GM23338 (cell line): ENCODE measurements at regions not wholly inside any gene's neighbourhood (a gene's known extent, or its start where the extent isn't known, plus 50 kb on each side); places are given as distances from the start of the nearest gene placed in this dataset.

Source experiments
- ATAC-seq: fragments of 200-7000 bp; cut with Tn5 transposase; 3 replicates; pipeline ENCODE4 v1.9.1; 2020
- DNase-seq: peaks from one replicate; pipeline ENCODE4 v3.0.0-alpha.2; 2015; ENCODE audit warnings: low spot score
- H2AFZ ChIP-seq: fragments of 200-600 bp; sonication (generic); 2 replicates; pipeline ENCODE4 v1.8.0; 2016; ENCODE audit warnings: antibody characterized with exemption, mild to moderate bottlenecking, moderate library complexity
- H3F3A ChIP-seq: fragments of 200-600 bp; sonication (generic); replicated peaks from 2 replicates; pipeline ENCODE4 v1.8.0; 2017; ENCODE audit warnings: antibody characterized with exemption, mixed run types, low read depth
- H3K27ac ChIP-seq: fragments of 200-600 bp; sonication (generic); 2 replicates; pipeline ENCODE4 v1.6.1; 2016; ENCODE audit warnings: low read depth
- H3K27me3 ChIP-seq: fragments of 200-600 bp; sonication (generic); 2 replicates; pipeline ENCODE4 v1.8.0; 2016; ENCODE audit warnings: mild to moderate bottlenecking, mixed run types, moderate library complexity; ENCODE audit not compliant: insufficient read depth
- H3K36me3 ChIP-seq: fragments of 200-600 bp; sonication (generic); 2 replicates; pipeline ENCODE4 v1.8.0; 2016; ENCODE audit warnings: mild to moderate bottlenecking; ENCODE audit not compliant: insufficient read depth
- H3K4me1 ChIP-seq: fragments of 200-600 bp; sonication (generic); 2 replicates; pipeline ENCODE4 v1.8.0; 2016; ENCODE audit warnings: mild to moderate bottlenecking, moderate library complexity; ENCODE audit not compliant: insufficient read depth
- H3K4me2 ChIP-seq: fragments of 200-600 bp; sonication (generic); 2 replicates; pipeline ENCODE4 v1.7.1; 2017; ENCODE audit warnings: mixed run types
- H3K4me3 ChIP-seq: fragments of 200-600 bp; sonication (generic); 2 replicates; pipeline ENCODE4 v1.6.1; 2016; ENCODE audit warnings: mixed run types
- H3K79me2 ChIP-seq: fragments of 200-600 bp; sonication (generic); replicated peaks from 2 replicates; pipeline ENCODE4 v1.8.0; 2017; ENCODE audit warnings: mild to moderate bottlenecking; ENCODE audit not compliant: insufficient read depth
- H3K9me2 ChIP-seq: fragments of 200-600 bp; sonication (generic); 2 replicates; pipeline ENCODE4 v1.8.0; 2017; ENCODE audit not compliant: insufficient read depth
- H4K20me1 ChIP-seq: fragments of 200-600 bp; sonication (generic); replicated peaks from 2 replicates; pipeline ENCODE4 v1.8.0; 2017; ENCODE audit warnings: mild to moderate bottlenecking; ENCODE audit not compliant: insufficient read depth
- H3K27ac Mint-ChIP-seq: 2 replicates; pipeline ENCODE4 v1.8.0; 2020; ENCODE audit warnings: inconsistent platforms, mild to moderate bottlenecking, moderate library complexity, mixed read lengths
- H3K27me3 Mint-ChIP-seq: 3 replicates; pipeline ENCODE4 v1.8.0; 2022; ENCODE audit warnings: low read depth, mild to moderate bottlenecking, moderate library complexity, mixed read lengths, inconsistent platforms; ENCODE audit not compliant: insufficient read depth, poor library complexity
- H3K36me3 Mint-ChIP-seq: 3 replicates; pipeline ENCODE4 v1.8.0; 2021; ENCODE audit warnings: low read depth, mild to moderate bottlenecking, inconsistent platforms, moderate library complexity, mixed read lengths
- H3K4me1 Mint-ChIP-seq: 3 replicates; pipeline ENCODE4 v1.8.0; 2020; ENCODE audit warnings: mild to moderate bottlenecking, inconsistent platforms, mixed read lengths
- H3K4me3 Mint-ChIP-seq: 3 replicates; pipeline ENCODE4 v1.8.0; 2021; ENCODE audit warnings: moderate library complexity, mild to moderate bottlenecking, inconsistent platforms, mixed read lengths
- H3K9me3 Mint-ChIP-seq: 3 replicates; pipeline ENCODE4 v1.8.0; 2020; ENCODE audit warnings: moderate library complexity, mild to moderate bottlenecking, inconsistent platforms, mixed read lengths
- CREB1 ChIP-seq: fragments of 250-450 bp; sonication (Bioruptor Pico); IDR thresholded peaks from 2 replicates; pipeline ENCODE4 v1.5.0; 2020; ENCODE audit warnings: low read depth, mild to moderate bottlenecking, moderate library complexity
- CTCF ChIP-seq, 2 experiments: fragments of 200-600 bp in 1 of 2; sonication (generic) in 1 of 2; conservative IDR thresholded peaks; 2 replicates each; pipeline versions ENCODE4 v1.5.1 to v1.6.1; 2016 to 2017; ENCODE audit warnings: antibody characterized with exemption in 2 of 2, low read depth in 2 of 2, mild to moderate bottlenecking in 2 of 2, moderate library complexity in 1 of 2
- ETS1 ChIP-seq: IDR thresholded peaks from 2 replicates; pipeline ENCODE4 v1.6.1; 2016; ENCODE audit warnings: antibody characterized with exemption
- EZH2 ChIP-seq: fragments of 200-600 bp; sonication (generic); IDR thresholded peaks from one replicate; pipeline ENCODE4 v1.8.0; 2017; ENCODE audit warnings: antibody characterized with exemption, mild to moderate bottlenecking, low read depth; ENCODE audit not compliant: unreplicated experiment
- EZH2phosphoT487 ChIP-seq: fragments of 200-600 bp; sonication (generic); IDR thresholded peaks from one replicate; pipeline ENCODE4 v1.8.1; 2018; ENCODE audit warnings: antibody characterized with exemption; ENCODE audit not compliant: unreplicated experiment
- JUNB ChIP-seq: IDR thresholded peaks from one replicate; pipeline ENCODE4 v1.6.1; 2016; ENCODE audit warnings: antibody characterized with exemption; ENCODE audit not compliant: unreplicated experiment
- NANOG ChIP-seq: IDR thresholded peaks from 2 replicates; pipeline ENCODE4 v1.6.1; 2016; ENCODE audit warnings: antibody characterized with exemption, borderline replicate concordance
- REST ChIP-seq: IDR thresholded peaks from one replicate; pipeline ENCODE4 v1.6.1; 2018; ENCODE audit warnings: antibody characterized with exemption; ENCODE audit not compliant: unreplicated experiment
- ZNF114 ChIP-seq: fragments of 250-450 bp; sonication (Bioruptor Pico); IDR thresholded peaks from 2 replicates; pipeline ENCODE4 v1.5.0; 2020; ENCODE audit warnings: mild to moderate bottlenecking, moderate library complexity
- ZNF331 ChIP-seq: fragments of 250-450 bp; sonication (Bioruptor Pico); IDR thresholded peaks from 2 replicates; pipeline ENCODE4 v1.5.0; 2020; ENCODE audit warnings: low read depth, mild to moderate bottlenecking, moderate library complexity
- ZNF462 ChIP-seq: fragments of 250-450 bp; sonication (Bioruptor Pico); IDR thresholded peaks from 2 replicates; pipeline ENCODE4 v1.5.0; 2020; ENCODE audit warnings: mild to moderate bottlenecking, moderate library complexity

GRCh38 chr6:37099442-37099841, 70.5 kb upstream of the PIM1 start:
- Histone ChIP-seq H3K27me3 (no peaks in the 10 kb centered on the region), H3K4me1 (peaks cover 33% of the 10 kb centered on the region), H3K4me2 (no peak overlapping the region), H3K27ac (no peak overlapping the region), H3K9me2 (no peaks in the 10 kb centered on the region), H2AFZ (no peak overlapping the region), H3K4me3 (no peak overlapping the region), H3F3A (peaks cover 17% of the 10 kb centered on the region), H4K20me1 (peaks cover 2% of the 10 kb centered on the region; the same call in 1 of the 2 replicates), H3K36me3 (no peaks in the 10 kb centered on the region), H3K79me2 (no peaks in the 10 kb centered on the region)
- H3K4me1 Mint-ChIP-seq = peaks cover 43% of the 10 kb centered on the region
- H3K27ac Mint-ChIP-seq = no peak overlapping the region
- peaks cover 11% of the 10 kb centered on the region for H3K27me3 Mint-ChIP-seq
- no peaks in the 10 kb centered on the region for H3K36me3 Mint-ChIP-seq
- H3K4me3 Mint-ChIP-seq = no peak overlapping the region; the same call in 2 of the 3 replicates
- DNase-seq (no peak), ATAC-seq (no peak)
- TF ChIP-seq ZNF114 (no peak), EZH2 (no peak), REST (no peak), ZNF331 (no peak), JUNB (no peak), NANOG (no peak), CTCF (conservative IDR thresholded peaks at IDR 0.05; ENCODE audit: low read depth in 2 of 2) (no peak), CREB1 (CRISPR knock-in tag) (no peak), EZH2phosphoT487 (no peak), ETS1 (no peak)
- no peaks in the 10 kb centered on the region for H3K9me3 Mint-ChIP-seq

- Mint-ChIP-seq H3K4me1 (peaks cover 56% of the 10 kb centered on the region), H3K36me3 (no peaks in the 10 kb centered on the region), H3K4me3 (no peak overlapping the region; the same call in 2 of the 3 replicates), H3K27ac (no peak overlapping the region), H3K9me3 (no peaks in the 10 kb centered on the region), H3K27me3 (peaks cover 10% of the 10 kb centered on the region)
- no peaks in the 10 kb centered on the region for H3K9me2 ChIP-seq
- no peaks in the 10 kb centered on the region for H3K27me3 ChIP-seq
- H3K36me3 ChIP-seq = no peaks in the 10 kb centered on the region
- no peak overlapping the region for H3K27ac ChIP-seq
- H2AFZ ChIP-seq = no peak overlapping the region
- H3F3A ChIP-seq = peaks cover 24% of the 10 kb centered on the region
- no peak overlapping the region for H3K4me3 ChIP-seq
- H3K4me2 ChIP-seq = peak overlapping the region; percentile 91; the same call in 1 of the 2 replicates
- no peaks in the 10 kb centered on the region for H3K79me2 ChIP-seq
- no peak for DNase-seq
- peaks cover 46% of the 10 kb centered on the region for H3K4me1 ChIP-seq
- H4K20me1 ChIP-seq = 0 out of 2 replicates have a peak, but pooled peaks cover 2% of the 10 kb centered on the region
- no peak for ATAC-seq
- TF ChIP-seq ZNF462 = no peak
Observed at GRCh38 chr6:37100745-37101144, 69.2 kb upstream of the PIM1 start.
